Brain microvascular endothelial cell (primary cell): ENCODE measurements at regions not wholly inside any gene's neighbourhood (a gene's known extent, or its start where the extent isn't known, plus 50 kb on each side); places are given as distances from the start of the nearest gene placed in this dataset.
"Not testable (repeated sequence)": the region's sequence is repeated elsewhere in the genome, so short reads cannot be mapped to it uniquely, and the experiment has no call there.

Experiments
- DNase-seq: peaks from one replicate; pipeline ENCODE4 v3.0.0-alpha.2; 2020
- H3K27ac ChIP-seq: fragments of 250-450 bp; sonication (Bioruptor Pico); 2 replicates; pipeline ENCODE4 v1.5.1; 2020; ENCODE audit warnings: mild to moderate bottlenecking, moderate library complexity
- H3K27me3 ChIP-seq: fragments of 250-450 bp; sonication (Bioruptor Pico); replicated peaks from 2 replicates; pipeline ENCODE4 v1.5.1; 2020; ENCODE audit warnings: mild to moderate bottlenecking
- H3K36me3 ChIP-seq: fragments of 250-450 bp; sonication (Bioruptor Pico); replicated peaks from 2 replicates; pipeline ENCODE4 v1.5.1; 2020; ENCODE audit warnings: mild to moderate bottlenecking
- H3K4me3 ChIP-seq: 2 replicates; pipeline ENCODE4 v1.5.1; 2011; ENCODE audit warnings: low read depth, mild to moderate bottlenecking, control low read depth, low read length, moderate library complexity
- CTCF ChIP-seq: IDR thresholded peaks from 2 replicates; pipeline ENCODE4 v1.5.1; 2011; ENCODE audit warnings: low read depth, mild to moderate bottlenecking, moderate library complexity, low read length, control low read depth, inconsistent platforms; ENCODE audit errors: missing control alignments
- in situ Hi-C: cut with HindIII; loops from 2 replicates; pipeline ENCODE4 v1.10.0; 2017; ENCODE audit warnings: low sequenced_read_pairs, low pct_ligation_motif_present

GRCh38 chr3:135393898-135394525 lies 571.5 kb upstream of the PPP2R3A start:
- no peak overlapping the region for H3K27ac ChIP-seq
- no peak for DNase-seq
- no peak overlapping the region for H3K4me3 ChIP-seq
- no peaks in the 10 kb centered on the region for H3K27me3 ChIP-seq
- no peak for TF ChIP-seq CTCF
- in situ Hi-C loops = no loop called here
- no peaks in the 10 kb centered on the region for H3K36me3 ChIP-seq

GRCh38 chr3:135412475-135412874 lies 553.1 kb upstream of the PPP2R3A start:
- H3K27ac ChIP-seq = no peak overlapping the region
- in situ Hi-C loops = no loop called here
- no peak for TF ChIP-seq CTCF
- no peak for DNase-seq
- no peaks in the 10 kb centered on the region for H3K27me3 ChIP-seq
- no peaks in the 10 kb centered on the region for H3K36me3 ChIP-seq
- no peak overlapping the region for H3K4me3 ChIP-seq

GRCh38 chr3:135416182-135416581 lies 549.3 kb upstream of the PPP2R3A start:
- Histone ChIP-seq H3K27me3 (no peaks in the 10 kb centered on the region), H3K36me3 (no peaks in the 10 kb centered on the region), H3K4me3 (no peak overlapping the region), H3K27ac (no peak overlapping the region)
- TF ChIP-seq CTCF = no peak
- in situ Hi-C loops = no loop called here
- no peak for DNase-seq

GRCh38 chr3:135419155-135419554 lies 546.4 kb upstream of the PPP2R3A start:
- no peak for TF ChIP-seq CTCF

GRCh38 chr3:135426508-135426907 lies 539.0 kb upstream of the PPP2R3A start:
- Histone ChIP-seq H3K4me3 (no peak overlapping the region), H3K27me3 (no peaks in the 10 kb centered on the region), H3K27ac (no peak overlapping the region), H3K36me3 (no peaks in the 10 kb centered on the region)
- DNase-seq = no peak
- in situ Hi-C loops = no loop called here
- no peak for TF ChIP-seq CTCF

More at GRCh38 chr3:135419155-135419554, 546.4 kb upstream of the PPP2R3A start:
- Histone ChIP-seq H3K27me3 (no peaks in the 10 kb centered on the region), H3K4me3 (no peak overlapping the region), H3K36me3 (no peaks in the 10 kb centered on the region), H3K27ac (no peak overlapping the region)
- in situ Hi-C loops = no loop called here
- no peak for DNase-seq

- DNase-seq = no peak
- Histone ChIP-seq H3K4me3 (no peak overlapping the region), H3K27ac (no peak overlapping the region), H3K27me3 (no peaks in the 10 kb centered on the region), H3K36me3 (no peaks in the 10 kb centered on the region)
- no peak for TF ChIP-seq CTCF
- in situ Hi-C loops = no loop called here
Observed at GRCh38 chr3:135432402-135432801, 533.1 kb upstream of the PPP2R3A start.

- H3K27me3 ChIP-seq, in situ Hi-C loops, H3K4me3 ChIP-seq, H3K36me3 ChIP-seq, DNase-seq, H3K27ac ChIP-seq: not testable (repeated sequence)
Observed at GRCh38 chr3:135438889-135439597, 526.5 kb upstream of the PPP2R3A start.

- in situ Hi-C loops, H3K27me3 ChIP-seq, H3K36me3 ChIP-seq, DNase-seq, H3K4me3 ChIP-seq, H3K27ac ChIP-seq: not testable (repeated sequence)
Observed at GRCh38 chr3:135439632-135440031, 525.9 kb upstream of the PPP2R3A start.
